ENCODE measurements at regions not wholly inside any gene's neighbourhood (a gene's known extent, or its start where the extent isn't known, plus 50 kb on each side); places are given as distances from the start of the nearest gene placed in this dataset.

GRCh38 chr3:13174803-13175135 lies 101.5 kb upstream of the IQSEC1 start:
- intact Hi-C loops (cut with DNase I; ENCODE audit: low total_unique reads), result no loop called here
- H3K27me3 ChIP-seq, result no peaks in the 10 kb centered on the region
- TF ChIP-seq CTCF (IDR thresholded peaks at IDR 0.05) (no peak), EP300 (IDR thresholded peaks at IDR 0.05) (no peak), POLR2AphosphoS5 (IDR thresholded peaks at IDR 0.05) (no peak), POLR2A (IDR thresholded peaks at IDR 0.05) (no peak)
- no peak for DNase-seq
- H3K4me3 ChIP-seq, result no peak overlapping the region
- no peaks in the 10 kb centered on the region for H3K36me3 ChIP-seq
- no peak overlapping the region for H3K27ac ChIP-seq
- H3K9me3 ChIP-seq, result peaks cover 11 to 27% (median 16%) of the 10 kb centered on the region in 4 donors
- WGBS, 5 donors, result 77 to 87% (median 81%) methylated on average over 6 of the region's 6 CpGs
- no peaks in the 10 kb centered on the region for H3K4me1 ChIP-seq

- H3K4me3 ChIP-seq, result no peak overlapping the region
- peaks cover 7 to 21% (median 11%) of the 10 kb centered on the region in 4 donors for H3K9me3 ChIP-seq
- no peak for TF ChIP-seq POLR2A (IDR thresholded peaks at IDR 0.05)
- TF ChIP-seq POLR2AphosphoS5 (IDR thresholded peaks at IDR 0.05), result no peak
- no peak for TF ChIP-seq EP300 (IDR thresholded peaks at IDR 0.05)
- TF ChIP-seq CTCF (IDR thresholded peaks at IDR 0.05), result no peak
- H3K27me3 ChIP-seq, result no peaks in the 10 kb centered on the region
- no peak overlapping the region for H3K27ac ChIP-seq
- H3K4me1 ChIP-seq, result no peaks in the 10 kb centered on the region
- H3K36me3 ChIP-seq, result no peaks in the 10 kb centered on the region
- 60 to 84% (median 77%) methylated on average over 9 to 17 of the region's 17 CpGs for WGBS, 5 donors
- no peak for DNase-seq
- intact Hi-C loops (cut with DNase I; ENCODE audit: low total_unique reads), result no loop called here
Observed at GRCh38 chr3:13174011-13174802, 101.0 kb upstream of the IQSEC1 start.

- no peak overlapping the region for H3K4me3 ChIP-seq
- WGBS, 5 donors, result 61 to 83% (median 67%) methylated on average over 3 to 6 of the region's 6 CpGs
- H3K36me3 ChIP-seq, result no peaks in the 10 kb centered on the region
- no peak for TF ChIP-seq POLR2A (IDR thresholded peaks at IDR 0.05)
- TF ChIP-seq EP300 (IDR thresholded peaks at IDR 0.05), result no peak
- TF ChIP-seq CTCF (IDR thresholded peaks at IDR 0.05), result no peak
- TF ChIP-seq POLR2AphosphoS5 (IDR thresholded peaks at IDR 0.05), result no peak
- no peak for DNase-seq
- no peaks in the 10 kb centered on the region for H3K27me3 ChIP-seq
- intact Hi-C loops (cut with DNase I; ENCODE audit: low total_unique reads), result no loop called here
- H3K4me1 ChIP-seq, result no peaks in the 10 kb centered on the region
- H3K9me3 ChIP-seq, result peaks cover 0 to 11% (median under 1%) of the 10 kb centered on the region in 4 donors
- H3K27ac ChIP-seq, result no peak overlapping the region
Observed at GRCh38 chr3:13173186-13173585, 100.0 kb upstream of the IQSEC1 start.

GRCh38 chr3:13172644-13173013 lies 99.4 kb upstream of the IQSEC1 start:
- 78 to 85% (median 81%) methylated on average over 7 of the region's 7 CpGs for WGBS, 5 donors
- intact Hi-C loops (cut with DNase I; ENCODE audit: low total_unique reads), result no loop called here
- peaks cover 0 to 6% (median 0%) of the 10 kb centered on the region in 4 donors for H3K9me3 ChIP-seq
- H3K4me1 ChIP-seq, result no peaks in the 10 kb centered on the region
- TF ChIP-seq EP300 (IDR thresholded peaks at IDR 0.05) (no peak), CTCF (IDR thresholded peaks at IDR 0.05) (no peak), POLR2AphosphoS5 (IDR thresholded peaks at IDR 0.05) (no peak), POLR2A (IDR thresholded peaks at IDR 0.05) (no peak)
- H3K27ac ChIP-seq, result no peak overlapping the region
- H3K27me3 ChIP-seq, result no peaks in the 10 kb centered on the region
- no peak overlapping the region for H3K4me3 ChIP-seq
- DNase-seq, result no peak
- no peaks in the 10 kb centered on the region for H3K36me3 ChIP-seq

Measured in stomach (tissue), 8 donors.